DND-41 (cell line): ENCODE measurements at regions not wholly inside any gene's neighbourhood (a gene's known extent, or its start where the extent isn't known, plus 50 kb on each side); places are given as distances from the start of the nearest gene placed in this dataset.

Experiments used
- ATAC-seq: fragments of 200-7000 bp; cut with Tn5 transposase; 3 replicates; pipeline ENCODE4 v1.9.1; 2021; ENCODE audit warnings: low read depth; ENCODE audit not compliant: insufficient read depth
- DNase-seq: peaks from one replicate; pipeline ENCODE4 v3.0.0-alpha.2; 2020
- H2AFZ ChIP-seq: 2 replicates; pipeline ENCODE4 v1.6.0; 2012; ENCODE audit warnings: low read depth, low read length
- H3K27ac ChIP-seq: 2 replicates; pipeline ENCODE4 v1.5.1; 2012; ENCODE audit warnings: low read length, inconsistent platforms
- H3K27me3 ChIP-seq: fragments of 200-600 bp; sonication (generic); 2 replicates; pipeline ENCODE4 v1.6.0; 2012; ENCODE audit warnings: low read length, mild to moderate bottlenecking, inconsistent platforms; ENCODE audit not compliant: insufficient read depth, poor library complexity
- H3K36me3 ChIP-seq: 2 replicates; pipeline ENCODE4 v1.5.1; 2012; ENCODE audit warnings: low read length, inconsistent platforms; ENCODE audit not compliant: insufficient read depth
- H3K4me1 ChIP-seq: 2 replicates; pipeline ENCODE4 v1.5.1; 2012; ENCODE audit warnings: mild to moderate bottlenecking, low read length; ENCODE audit not compliant: insufficient read depth
- H3K4me2 ChIP-seq: 2 replicates; pipeline ENCODE4 v1.6.0; 2012; ENCODE audit warnings: mild to moderate bottlenecking, moderate library complexity, low read length, inconsistent platforms; ENCODE audit not compliant: insufficient read depth
- H3K4me3 ChIP-seq, 2 experiments: fragments of 200-600 bp in 1 of 2; shearing (Covaris generic) in 1 of 2; 2 replicates each; pipeline ENCODE4 v1.5.1; 2012 to 2016; ENCODE audit warnings: inconsistent platforms in 2 of 2, low read length in 2 of 2, mild to moderate bottlenecking in 2 of 2, low read depth in 1 of 2, moderate library complexity in 1 of 2
- H3K79me2 ChIP-seq: 2 replicates; pipeline ENCODE4 v1.6.0; 2012; ENCODE audit warnings: low read length, inconsistent platforms; ENCODE audit not compliant: insufficient read depth
- H3K9ac ChIP-seq: 2 replicates; pipeline ENCODE4 v1.6.0; 2012; ENCODE audit warnings: low read depth, mild to moderate bottlenecking, inconsistent platforms, low read length, moderate library complexity
- H3K9me3 ChIP-seq: 2 replicates; pipeline ENCODE4 v1.5.1; 2012; ENCODE audit warnings: low read length, moderate library complexity, mild to moderate bottlenecking, inconsistent platforms; ENCODE audit not compliant: insufficient read depth, severe bottlenecking
- H4K20me1 ChIP-seq: 2 replicates; pipeline ENCODE4 v1.6.0; 2012; ENCODE audit warnings: low read length; ENCODE audit not compliant: insufficient read depth
- EZH2 ChIP-seq: IDR thresholded peaks from 3 replicates; pipeline ENCODE4 v1.6.1; 2012; ENCODE audit warnings: borderline replicate concordance, low read depth, mild to moderate bottlenecking, moderate library complexity, low read length, inconsistent platforms; ENCODE audit not compliant: severe bottlenecking
- TF ChIP-seq, protein P1 (sequence below): IDR thresholded peaks from 2 replicates; pipeline ENCODE4 v1.5.1; 2012; ENCODE audit warnings: borderline replicate concordance, low read length, moderate library complexity, mild to moderate bottlenecking; ENCODE audit not compliant: poor library complexity, severe bottlenecking; ENCODE audit errors: extremely low read depth

DNA sequence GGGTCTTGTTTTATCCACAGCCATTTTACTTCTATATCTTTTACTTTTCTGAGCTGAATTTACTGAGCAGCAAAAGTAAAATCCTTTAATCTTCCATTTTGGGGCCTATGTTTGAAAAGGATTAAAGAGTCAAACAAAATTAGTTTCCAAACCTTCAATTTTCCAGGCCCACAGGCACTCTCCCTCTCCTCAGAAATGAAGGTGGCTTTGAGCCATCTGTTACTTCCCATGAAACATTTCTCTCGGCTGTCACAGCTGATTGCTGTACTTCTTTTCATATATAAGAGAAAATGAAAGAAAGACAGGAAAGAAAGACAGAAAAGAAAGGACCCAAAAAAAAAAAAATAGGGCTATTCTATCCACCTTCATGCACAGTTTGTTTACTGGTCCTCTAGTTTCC is 194.9 kb downstream of the LACC1 start:
- H3K4me1 ChIP-seq = no peaks in the 10 kb centered on the region
- ATAC-seq (no peak), DNase-seq (no peak)
- no peaks in the 10 kb centered on the region for H3K79me2 ChIP-seq
- H3K9ac ChIP-seq = no peak overlapping the region
- H3K27me3 ChIP-seq = no peaks in the 10 kb centered on the region
- peaks cover 3% of the 10 kb centered on the region for H3K9me3 ChIP-seq
- H2AFZ ChIP-seq = no peak overlapping the region
- no peak overlapping the region for H3K4me3 ChIP-seq
- TF ChIP-seq, protein P1, sequence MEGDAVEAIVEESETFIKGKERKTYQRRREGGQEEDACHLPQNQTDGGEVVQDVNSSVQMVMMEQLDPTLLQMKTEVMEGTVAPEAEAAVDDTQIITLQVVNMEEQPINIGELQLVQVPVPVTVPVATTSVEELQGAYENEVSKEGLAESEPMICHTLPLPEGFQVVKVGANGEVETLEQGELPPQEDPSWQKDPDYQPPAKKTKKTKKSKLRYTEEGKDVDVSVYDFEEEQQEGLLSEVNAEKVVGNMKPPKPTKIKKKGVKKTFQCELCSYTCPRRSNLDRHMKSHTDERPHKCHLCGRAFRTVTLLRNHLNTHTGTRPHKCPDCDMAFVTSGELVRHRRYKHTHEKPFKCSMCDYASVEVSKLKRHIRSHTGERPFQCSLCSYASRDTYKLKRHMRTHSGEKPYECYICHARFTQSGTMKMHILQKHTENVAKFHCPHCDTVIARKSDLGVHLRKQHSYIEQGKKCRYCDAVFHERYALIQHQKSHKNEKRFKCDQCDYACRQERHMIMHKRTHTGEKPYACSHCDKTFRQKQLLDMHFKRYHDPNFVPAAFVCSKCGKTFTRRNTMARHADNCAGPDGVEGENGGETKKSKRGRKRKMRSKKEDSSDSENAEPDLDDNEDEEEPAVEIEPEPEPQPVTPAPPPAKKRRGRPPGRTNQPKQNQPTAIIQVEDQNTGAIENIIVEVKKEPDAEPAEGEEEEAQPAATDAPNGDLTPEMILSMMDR = no peak
- TF ChIP-seq EZH2 = no peak
- no peaks in the 10 kb centered on the region for H3K36me3 ChIP-seq
- H4K20me1 ChIP-seq = no peaks in the 10 kb centered on the region
- H3K4me2 ChIP-seq = no peak overlapping the region
- no peak overlapping the region for H3K27ac ChIP-seq

DNA sequence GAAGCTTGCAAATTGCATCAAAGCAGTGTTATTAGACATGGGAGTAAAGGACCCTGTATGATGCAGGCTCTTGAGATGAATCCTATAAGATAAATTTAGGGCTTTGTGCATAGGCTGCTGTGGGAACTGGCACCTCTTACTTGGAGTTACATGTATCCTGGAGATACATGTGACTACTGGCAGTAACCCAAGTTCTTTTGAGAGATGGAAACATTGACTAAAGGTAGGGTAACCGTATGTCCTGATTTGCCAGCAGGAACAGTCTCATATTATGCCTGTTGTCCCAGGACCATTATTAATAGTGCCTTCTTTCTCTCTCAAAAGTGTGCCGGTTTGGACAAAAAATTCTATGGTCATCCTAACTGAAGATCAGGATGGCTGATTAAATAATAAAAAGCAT is 195.4 kb downstream of the LACC1 start:
- Histone ChIP-seq H3K9ac (no peak overlapping the region), H3K27me3 (no peaks in the 10 kb centered on the region), H3K4me2 (no peak overlapping the region), H3K27ac (no peak overlapping the region), H3K9me3 (peaks cover 3% of the 10 kb centered on the region), H3K4me3 (no peak overlapping the region), H3K4me1 (no peaks in the 10 kb centered on the region), H3K79me2 (no peaks in the 10 kb centered on the region), H3K36me3 (no peaks in the 10 kb centered on the region), H4K20me1 (no peaks in the 10 kb centered on the region), H2AFZ (no peak overlapping the region)
- DNase-seq (no peak), ATAC-seq (no peak)
- TF ChIP-seq, protein P1 = no peak
- no peak for TF ChIP-seq EZH2

DNA sequence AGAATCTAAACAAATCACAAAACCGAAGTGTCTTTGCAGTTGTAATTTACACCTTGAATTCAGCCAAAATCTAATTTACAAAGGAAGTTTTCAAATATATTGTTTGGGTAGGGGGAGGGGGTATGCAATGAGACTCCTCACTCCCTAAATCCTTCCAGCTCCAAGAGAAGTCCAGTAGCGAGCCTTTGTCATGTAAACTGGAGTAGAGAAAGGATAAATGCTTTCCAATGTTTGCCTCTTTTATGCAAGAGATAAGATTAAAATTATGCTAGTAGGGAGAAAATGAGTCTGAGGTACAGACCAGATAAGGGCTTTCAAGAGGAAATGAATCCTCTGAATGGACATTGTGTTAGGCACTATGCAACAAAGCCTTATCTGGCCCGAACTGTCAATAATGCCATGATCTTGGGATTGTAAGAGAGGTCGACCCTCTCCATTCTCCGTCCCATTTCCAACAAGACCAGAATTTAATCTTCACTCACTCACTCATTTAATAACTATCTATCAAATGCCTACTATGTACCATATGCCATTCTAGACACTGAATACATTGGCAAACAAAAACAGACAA is 199.2 kb downstream of the LACC1 start:
- no peak overlapping the region for H3K4me2 ChIP-seq
- no peak overlapping the region for H3K27ac ChIP-seq
- no peak overlapping the region for H3K4me3 ChIP-seq
- H3K36me3 ChIP-seq = no peaks in the 10 kb centered on the region
- DNase-seq (no peak), ATAC-seq (no peak)
- H4K20me1 ChIP-seq = no peaks in the 10 kb centered on the region
- no peaks in the 10 kb centered on the region for H3K4me1 ChIP-seq
- no peak overlapping the region for H2AFZ ChIP-seq
- H3K9ac ChIP-seq = no peak overlapping the region
- H3K9me3 ChIP-seq = no peaks in the 10 kb centered on the region
- no peak for TF ChIP-seq EZH2
- TF ChIP-seq, protein P1 = no peak
- H3K27me3 ChIP-seq = no peaks in the 10 kb centered on the region
- no peaks in the 10 kb centered on the region for H3K79me2 ChIP-seq
